Neuronal stem cell (in vitro differentiated cells): ENCODE measurements at regions not wholly inside any gene's neighbourhood (a gene's known extent, or its start where the extent isn't known, plus 50 kb on each side); places are given as distances from the start of the nearest gene placed in this dataset.

Experiments used
- DNase-seq: peaks from one replicate; pipeline ENCODE4 v3.0.0-alpha.2; 2013; ENCODE audit warnings: low spot score
- H2AFZ ChIP-seq: one replicate; pipeline ENCODE4 v1.6.1; 2013; ENCODE audit warnings: mild to moderate bottlenecking, low read length, inconsistent platforms
- H2AK5ac ChIP-seq: 2 replicates; pipeline ENCODE4 v1.6.1; 2013; ENCODE audit warnings: low read depth, mild to moderate bottlenecking, inconsistent platforms, low read length, moderate library complexity, mixed read lengths
- H2BK120ac ChIP-seq: 2 replicates; pipeline ENCODE4 v1.6.1; 2013; ENCODE audit warnings: low read depth, mild to moderate bottlenecking, inconsistent platforms, low read length, moderate library complexity, mixed read lengths
- H2BK12ac ChIP-seq: one replicate; pipeline ENCODE4 v1.6.1; 2013; ENCODE audit warnings: low read length, inconsistent platforms
- H2BK15ac ChIP-seq: 2 replicates; pipeline ENCODE4 v1.6.1; 2013; ENCODE audit warnings: mild to moderate bottlenecking, low read length, inconsistent platforms, mixed read lengths
- H2BK5ac ChIP-seq: one replicate; pipeline ENCODE4 v1.6.1; 2013; ENCODE audit warnings: inconsistent platforms, mild to moderate bottlenecking, low read length, moderate library complexity
- H3K14ac ChIP-seq: one replicate; pipeline ENCODE4 v1.6.1; 2013; ENCODE audit warnings: low read length, inconsistent platforms
- H3K18ac ChIP-seq: 2 replicates; pipeline ENCODE4 v1.6.1; 2013; ENCODE audit warnings: low read length, inconsistent platforms
- H3K23ac ChIP-seq: 2 replicates; pipeline ENCODE4 v1.6.1; 2013; ENCODE audit warnings: low read depth, mild to moderate bottlenecking, mixed read lengths, low read length, inconsistent platforms; ENCODE audit not compliant: poor library complexity
- H3K27ac ChIP-seq: replicated peaks from 3 replicates; pipeline ENCODE4 v1.5.1; 2013; ENCODE audit warnings: low read length, inconsistent platforms
- H3K27me3 ChIP-seq, 3 experiments: 2 replicates each; pipeline ENCODE4 v1.6.1; 2013; ENCODE audit warnings: low read length in 3 of 3, mild to moderate bottlenecking in 2 of 3, inconsistent platforms in 1 of 3, low read depth in 1 of 3, mixed read lengths in 1 of 3, moderate library complexity in 1 of 3; ENCODE audit not compliant: control insufficient read depth in 3 of 3, insufficient read depth in 3 of 3
- H3K36me3 ChIP-seq, 2 donors: replicated peaks in 1 of 2; 2 replicates each; pipeline ENCODE4 v1.6.1; 2013; ENCODE audit warnings: low read length in 2 of 2; ENCODE audit not compliant: control insufficient read depth in 2 of 2, insufficient read depth in 2 of 2
- H3K4ac ChIP-seq: 2 replicates; pipeline ENCODE4 v1.6.1; 2013; ENCODE audit warnings: inconsistent platforms, mild to moderate bottlenecking, low read length, moderate library complexity
- H3K4me1 ChIP-seq, 2 donors: 1 replicate in 1 of 2; 2 replicates in 1 of 2; pipeline ENCODE4 v1.6.1; 2013; ENCODE audit warnings: low read length in 2 of 2, low read depth in 1 of 2; ENCODE audit not compliant: control insufficient read depth in 2 of 2, insufficient read depth in 1 of 2
- H3K4me2 ChIP-seq: one replicate; pipeline ENCODE4 v1.6.1; 2013; ENCODE audit warnings: mild to moderate bottlenecking, low read length, inconsistent platforms; ENCODE audit not compliant: insufficient read depth, poor library complexity, severe bottlenecking
- H3K4me3 ChIP-seq, 2 donors: 2 replicates each; pipeline ENCODE4 v1.5.1; 2013; ENCODE audit warnings: low read length in 2 of 2, mild to moderate bottlenecking in 2 of 2, inconsistent platforms in 1 of 2, moderate library complexity in 1 of 2
- H3K79me1 ChIP-seq: one replicate; pipeline ENCODE4 v1.6.1; 2013; ENCODE audit warnings: low read depth, mild to moderate bottlenecking, inconsistent platforms, low read length, moderate library complexity
- H3K9ac ChIP-seq: one replicate; pipeline ENCODE4 v1.6.1; 2013; ENCODE audit warnings: mild to moderate bottlenecking, low read depth, low read length, inconsistent platforms; ENCODE audit not compliant: poor library complexity
- H3K9me3 ChIP-seq, 2 donors: replicated peaks in 1 of 2; 2 replicates each; pipeline versions ENCODE3 to v1.6.1; 2013; ENCODE audit warnings: low read length in 2 of 2, mild to moderate bottlenecking in 2 of 2, inconsistent platforms in 1 of 2, low read depth in 1 of 2, mixed read lengths in 1 of 2, moderate library complexity in 1 of 2; ENCODE audit not compliant: control insufficient read depth in 2 of 2, insufficient read depth in 1 of 2
- H4K8ac ChIP-seq: one replicate; pipeline ENCODE4 v1.6.1; 2013; ENCODE audit warnings: low read depth, mild to moderate bottlenecking, inconsistent platforms, low read length, moderate library complexity
- H4K91ac ChIP-seq: one replicate; pipeline ENCODE4 v1.6.1; 2013; ENCODE audit warnings: low read length, low read depth, mild to moderate bottlenecking, inconsistent platforms; ENCODE audit not compliant: poor library complexity
- WGBS, 2 donors: extraction: QIAGEN DNeasy Blood & Tissue Kit; methylation state at CpG; one replicate each; pipeline ENCODE4 v1.1.7; 2013; ENCODE audit warnings: missing lambda C conversion rate in 2 of 2, mixed read lengths in 1 of 2; ENCODE audit not compliant: insufficient read length in 2 of 2, insufficient replicate concordance in 1 of 2; ENCODE audit errors: extremely low coverage in 2 of 2; 5-methylcytosine and 5-hydroxymethylcytosine counted together

DNA sequence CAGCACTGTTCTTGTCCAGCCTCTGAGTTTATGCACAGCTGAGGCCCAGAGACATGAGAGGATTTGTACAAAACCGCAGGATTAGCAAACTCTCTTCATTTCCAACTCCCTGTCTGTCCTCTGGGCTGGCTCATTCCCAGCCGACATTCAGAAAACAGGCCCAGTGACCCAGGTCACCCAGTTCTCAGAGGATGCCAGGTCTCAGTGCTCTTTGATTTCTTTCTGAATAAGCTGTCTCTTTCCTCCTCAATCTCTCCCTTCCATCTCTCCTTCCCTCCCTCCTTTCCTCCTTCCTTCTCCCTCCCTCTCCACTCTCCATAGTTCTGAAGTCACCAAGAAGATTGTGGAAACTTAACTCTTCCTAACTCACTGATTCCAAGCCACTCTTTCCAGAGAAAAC, 372.7 kb upstream of the SULF2 start:
- Histone ChIP-seq H3K9me3 (peaks cover 5 to 12% of the 10 kb centered on the region in 2 donors), H3K14ac (no peak overlapping the region), H2BK120ac (no peak overlapping the region), H4K8ac (no peak overlapping the region), H2AK5ac (no peak overlapping the region), H3K36me3 (no peaks in the 10 kb centered on the region), H3K4me2 (no peak overlapping the region), H4K91ac (no peak overlapping the region), H3K4me1 (peaks cover 12 to 15% of the 10 kb centered on the region in 2 donors), H3K27me3 (peaks cover 0 to 2% (median 0%) of the 10 kb centered on the region in 3 experiments), H3K4ac (no peak overlapping the region), H2BK12ac (no peak overlapping the region), H2AFZ (no peak overlapping the region), H3K18ac (no peak overlapping the region), H2BK15ac (no peak overlapping the region), H3K4me3 (no peak overlapping the region), H2BK5ac (no peak overlapping the region), H3K9ac (no peak overlapping the region), H3K79me1 (no peaks in the 10 kb centered on the region), H3K23ac (no peak overlapping the region), H3K27ac (no peak overlapping the region)
- DNase-seq: no peak
- no CpG with 5 or more reads among the region's 2 CpGs for WGBS, 2 donors

DNA sequence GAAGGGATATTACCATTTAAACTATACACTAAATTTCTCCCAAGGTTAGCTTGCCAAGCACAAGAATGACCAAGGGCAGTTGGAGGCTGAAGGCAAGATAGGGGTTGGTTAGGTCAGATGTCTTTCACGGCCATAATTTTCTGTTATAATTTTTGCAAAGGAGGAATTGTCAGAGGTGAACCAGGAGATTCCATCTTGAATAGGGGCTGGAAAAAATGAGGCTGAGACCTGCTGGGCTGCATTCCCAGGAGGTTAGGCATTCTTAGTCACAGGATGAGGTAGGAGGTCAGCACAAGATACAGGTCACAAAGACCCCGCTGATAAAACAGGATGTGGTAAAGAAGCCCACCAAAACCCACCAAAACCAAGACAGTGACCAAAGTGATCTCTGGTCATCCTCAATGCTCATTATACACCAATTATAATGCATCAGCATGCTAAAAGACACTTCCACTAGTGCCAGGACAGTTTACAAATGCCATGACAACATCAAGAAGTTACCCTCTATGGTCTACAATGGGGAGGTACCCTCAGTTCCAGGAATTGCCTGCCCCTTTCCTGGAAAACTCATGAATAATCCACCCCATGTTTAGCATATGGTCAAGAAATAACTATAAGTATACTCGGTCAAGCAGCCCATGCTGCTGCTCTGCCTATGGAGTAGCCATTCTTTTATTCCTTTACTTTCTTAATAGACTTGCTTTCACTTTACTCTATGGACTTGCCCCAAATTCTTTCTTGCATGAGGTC, 371.8 kb upstream of the SULF2 start:
- no peaks in the 10 kb centered on the region for H3K79me1 ChIP-seq
- H2BK5ac ChIP-seq: no peak overlapping the region
- H3K14ac ChIP-seq: no peak overlapping the region
- peaks cover 0 to 2% (median 0%) of the 10 kb centered on the region in 3 experiments for H3K27me3 ChIP-seq
- peaks cover 5 to 12% of the 10 kb centered on the region in 2 donors for H3K9me3 ChIP-seq
- H3K27ac ChIP-seq: no peak overlapping the region
- H2AK5ac ChIP-seq: no peak overlapping the region
- no peaks in the 10 kb centered on the region for H3K36me3 ChIP-seq
- H3K4me3 ChIP-seq: no peak overlapping the region
- no peak overlapping the region for H2BK15ac ChIP-seq
- no peak overlapping the region for H2BK120ac ChIP-seq
- DNase-seq: no peak
- H3K9ac ChIP-seq: no peak overlapping the region
- H3K4me2 ChIP-seq: no peak overlapping the region
- peaks cover 14 to 16% of the 10 kb centered on the region in 2 donors for H3K4me1 ChIP-seq
- no peak overlapping the region for H2AFZ ChIP-seq
- H3K18ac ChIP-seq: no peak overlapping the region
- no peak overlapping the region for H3K23ac ChIP-seq
- no peak overlapping the region for H4K91ac ChIP-seq
- H4K8ac ChIP-seq: no peak overlapping the region
- no peak overlapping the region for H2BK12ac ChIP-seq
- no CpG with 5 or more reads among the region's 3 CpGs for WGBS, 2 donors
- no peak overlapping the region for H3K4ac ChIP-seq

DNA sequence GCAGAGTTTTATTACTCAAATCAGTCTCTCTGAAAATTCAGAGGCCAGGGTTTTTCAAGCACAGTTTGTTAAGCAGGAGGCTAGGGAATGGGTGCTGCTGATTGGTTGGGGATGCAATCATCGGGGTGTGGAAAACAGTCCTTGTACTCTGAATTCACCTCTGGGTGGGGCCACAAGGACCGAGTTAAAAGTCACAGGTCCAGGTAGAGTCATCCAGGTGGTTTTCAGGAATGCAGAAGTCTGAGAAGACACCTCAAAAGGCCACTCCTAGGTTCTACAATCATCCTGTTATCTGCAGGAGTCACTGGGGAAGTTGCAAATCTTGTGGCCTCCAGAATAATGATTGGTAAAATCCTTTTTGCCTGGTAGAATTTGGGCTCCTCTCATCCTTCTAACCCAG, 371.2 kb upstream of the SULF2 start:
- H3K4me3 ChIP-seq: no peak overlapping the region
- no peak overlapping the region for H2BK15ac ChIP-seq
- H2BK12ac ChIP-seq: no peak overlapping the region
- H3K4ac ChIP-seq: no peak overlapping the region
- no CpG with 5 or more reads among the region's 2 CpGs for WGBS, 2 donors
- H3K36me3 ChIP-seq: no peaks in the 10 kb centered on the region
- peaks cover 14 to 16% of the 10 kb centered on the region in 2 donors for H3K4me1 ChIP-seq
- H3K9ac ChIP-seq: no peak overlapping the region
- no peak overlapping the region for H3K23ac ChIP-seq
- H4K8ac ChIP-seq: no peak overlapping the region
- H2AFZ ChIP-seq: no peak overlapping the region
- H2BK120ac ChIP-seq: no peak overlapping the region
- no peak overlapping the region for H3K27ac ChIP-seq
- no peak overlapping the region for H4K91ac ChIP-seq
- H2AK5ac ChIP-seq: no peak overlapping the region
- no peak overlapping the region for H2BK5ac ChIP-seq
- H3K9me3 ChIP-seq: peaks cover 5 to 12% of the 10 kb centered on the region in 2 donors
- H3K27me3 ChIP-seq: peaks cover 0 to 2% (median 0%) of the 10 kb centered on the region in 3 experiments
- H3K4me2 ChIP-seq: no peak overlapping the region
- no peak for DNase-seq
- no peaks in the 10 kb centered on the region for H3K79me1 ChIP-seq
- no peak overlapping the region for H3K14ac ChIP-seq
- H3K18ac ChIP-seq: no peak overlapping the region

DNA sequence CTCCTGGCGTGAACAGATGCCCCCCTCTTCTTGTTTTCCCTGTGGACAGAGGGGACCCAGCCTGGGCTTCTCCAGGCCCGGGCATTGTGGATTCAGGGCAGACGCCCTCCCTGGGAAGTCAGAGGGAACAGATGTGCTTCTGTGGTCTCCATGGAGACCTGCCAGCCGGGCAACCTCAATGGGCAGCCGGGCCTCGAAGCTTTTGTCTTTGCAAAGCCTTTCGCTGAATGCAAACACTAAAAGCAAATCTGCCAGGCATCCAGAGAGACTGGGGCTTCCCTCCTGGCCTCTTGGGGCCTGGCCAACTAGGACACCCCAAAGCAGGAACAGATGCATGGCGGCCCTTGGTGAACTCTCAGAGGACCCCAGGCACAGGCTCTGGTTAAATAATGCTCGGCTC, 370.0 kb upstream of the SULF2 start:
- H4K8ac ChIP-seq: no peak overlapping the region
- H3K79me1 ChIP-seq: no peaks in the 10 kb centered on the region
- no peak overlapping the region for H3K4me3 ChIP-seq
- H3K9me3 ChIP-seq: peaks cover 5 to 12% of the 10 kb centered on the region in 2 donors
- H2BK12ac ChIP-seq: no peak overlapping the region
- H3K4me2 ChIP-seq: no peak overlapping the region
- no peak overlapping the region for H3K27ac ChIP-seq
- no peaks in the 10 kb centered on the region for H3K36me3 ChIP-seq
- H3K23ac ChIP-seq: no peak overlapping the region
- peaks cover 0 to 2% (median 0%) of the 10 kb centered on the region in 3 experiments for H3K27me3 ChIP-seq
- no peak overlapping the region for H2BK5ac ChIP-seq
- DNase-seq: no peak
- peak overlapping the region; percentile 34 for H3K18ac ChIP-seq
- peaks cover 16 to 18% of the 10 kb centered on the region in 2 donors for H3K4me1 ChIP-seq
- H2BK120ac ChIP-seq: no peak overlapping the region
- no peak overlapping the region for H2BK15ac ChIP-seq
- H4K91ac ChIP-seq: no peak overlapping the region
- H2AK5ac ChIP-seq: peak overlapping the region; percentile 57
- H3K9ac ChIP-seq: no peak overlapping the region
- H2AFZ ChIP-seq: no peak overlapping the region
- no peak overlapping the region for H3K4ac ChIP-seq
- H3K14ac ChIP-seq: no peak overlapping the region
- whole genome bisulfite sequencing, 2 donors: no CpG with 5 or more reads among the region's 9 CpGs
